Suprapubic skin (tissue), 3 donors: ENCODE measurements at regions not wholly inside any gene's neighbourhood (a gene's known extent, or its start where the extent isn't known, plus 50 kb on each side); places are given as distances from the start of the nearest gene placed in this dataset.

Experiments
- POLR2AphosphoS5 ChIP-seq, 3 donors: sonication (generic); formaldehyde crosslinking; IDR thresholded peaks; one replicate each; pipeline ENCODE4 v1.6.1; 2017; ENCODE audit warnings: antibody characterized with exemption in 3 of 3
- TF ChIP-seq, protein P1 (sequence below), 2 donors: fragments of 200-600 bp in 1 of 2; fragments of 450-650 bp in 1 of 2; sonication (generic) in 1 of 2; IDR thresholded peaks; one replicate each; pipeline ENCODE4 v1.5.1; 2016 to 2019; ENCODE audit warnings: antibody characterized with exemption in 2 of 2, mild to moderate bottlenecking in 1 of 2, moderate library complexity in 1 of 2

DNA sequence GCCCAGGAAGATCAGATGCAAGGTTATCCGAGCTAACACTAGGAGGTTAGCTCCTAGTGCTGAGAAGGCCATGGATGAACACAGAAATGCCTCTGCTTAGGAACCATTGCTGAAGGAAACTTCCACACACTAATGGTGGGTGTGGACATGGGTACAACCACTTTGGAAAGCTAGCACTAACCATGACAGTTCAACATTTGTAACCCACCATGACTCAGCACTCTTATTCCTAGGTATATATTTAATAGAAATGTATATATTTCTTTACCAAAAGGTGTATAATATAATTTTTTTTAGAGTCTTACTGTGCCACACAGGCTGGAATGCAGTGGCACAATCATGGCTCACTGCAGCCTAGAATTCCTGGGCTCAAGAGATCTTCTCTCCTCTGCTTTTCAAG is 85.3 kb upstream of the BTBD3 start:
- no peak for TF ChIP-seq POLR2AphosphoS5 (IDR thresholded peaks at IDR 0.05)
- TF ChIP-seq, protein P1, sequence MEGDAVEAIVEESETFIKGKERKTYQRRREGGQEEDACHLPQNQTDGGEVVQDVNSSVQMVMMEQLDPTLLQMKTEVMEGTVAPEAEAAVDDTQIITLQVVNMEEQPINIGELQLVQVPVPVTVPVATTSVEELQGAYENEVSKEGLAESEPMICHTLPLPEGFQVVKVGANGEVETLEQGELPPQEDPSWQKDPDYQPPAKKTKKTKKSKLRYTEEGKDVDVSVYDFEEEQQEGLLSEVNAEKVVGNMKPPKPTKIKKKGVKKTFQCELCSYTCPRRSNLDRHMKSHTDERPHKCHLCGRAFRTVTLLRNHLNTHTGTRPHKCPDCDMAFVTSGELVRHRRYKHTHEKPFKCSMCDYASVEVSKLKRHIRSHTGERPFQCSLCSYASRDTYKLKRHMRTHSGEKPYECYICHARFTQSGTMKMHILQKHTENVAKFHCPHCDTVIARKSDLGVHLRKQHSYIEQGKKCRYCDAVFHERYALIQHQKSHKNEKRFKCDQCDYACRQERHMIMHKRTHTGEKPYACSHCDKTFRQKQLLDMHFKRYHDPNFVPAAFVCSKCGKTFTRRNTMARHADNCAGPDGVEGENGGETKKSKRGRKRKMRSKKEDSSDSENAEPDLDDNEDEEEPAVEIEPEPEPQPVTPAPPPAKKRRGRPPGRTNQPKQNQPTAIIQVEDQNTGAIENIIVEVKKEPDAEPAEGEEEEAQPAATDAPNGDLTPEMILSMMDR (IDR thresholded peaks at IDR 0.05) = no peak
